Suppressor macrophage treated with lipopolysaccharide for 4 hours (primary cell): ENCODE measurements at regions not wholly inside any gene's neighbourhood (a gene's known extent, or its start where the extent isn't known, plus 50 kb on each side); places are given as distances from the start of the nearest gene placed in this dataset.
"Not testable (repeated sequence)": the region's sequence is repeated elsewhere in the genome, so short reads cannot be mapped to it uniquely, and the experiment has no call there.

Experiments used
- DNase-seq: peaks from one replicate; pipeline ENCODE4 v3.0.0-alpha.2; 2020

DNA sequence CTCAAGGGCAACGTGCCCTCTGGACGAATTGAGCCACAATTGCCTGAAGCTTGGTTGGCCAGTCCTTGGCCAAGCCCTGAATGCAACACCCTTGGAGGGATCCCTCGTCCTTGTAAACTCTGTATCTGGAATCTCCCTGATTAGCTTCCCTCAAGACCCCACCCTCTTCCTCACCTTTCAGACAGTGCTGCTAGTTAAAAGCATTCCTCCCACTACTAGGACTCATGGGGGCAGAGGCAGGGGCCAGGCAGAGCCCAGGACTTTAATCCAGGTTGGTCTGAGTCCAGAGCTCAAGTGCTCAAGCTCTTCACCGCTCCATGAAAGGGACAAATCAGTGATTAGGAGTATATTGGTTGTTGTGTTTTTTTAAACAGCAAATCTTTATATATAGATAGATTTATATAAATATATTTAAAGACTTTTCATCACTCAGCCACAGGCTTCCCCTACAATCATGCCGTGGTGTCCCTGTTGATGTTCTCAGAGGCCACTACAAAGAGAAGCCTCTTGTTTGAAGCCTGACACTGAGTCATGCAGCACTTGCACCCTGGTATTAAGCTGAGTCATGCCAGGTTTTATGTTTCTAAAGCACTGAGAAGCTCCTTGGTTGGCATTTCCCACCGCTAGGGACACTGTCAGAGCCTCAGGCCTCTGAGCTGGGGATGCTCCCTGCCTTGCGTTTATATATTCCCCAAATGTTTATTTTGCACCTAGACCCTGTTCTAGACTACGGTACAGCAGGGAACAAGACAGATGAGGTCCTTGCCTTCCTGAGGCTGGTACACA, 53.8 kb upstream of the GSC start:
- no peak for DNase-seq

DNA sequence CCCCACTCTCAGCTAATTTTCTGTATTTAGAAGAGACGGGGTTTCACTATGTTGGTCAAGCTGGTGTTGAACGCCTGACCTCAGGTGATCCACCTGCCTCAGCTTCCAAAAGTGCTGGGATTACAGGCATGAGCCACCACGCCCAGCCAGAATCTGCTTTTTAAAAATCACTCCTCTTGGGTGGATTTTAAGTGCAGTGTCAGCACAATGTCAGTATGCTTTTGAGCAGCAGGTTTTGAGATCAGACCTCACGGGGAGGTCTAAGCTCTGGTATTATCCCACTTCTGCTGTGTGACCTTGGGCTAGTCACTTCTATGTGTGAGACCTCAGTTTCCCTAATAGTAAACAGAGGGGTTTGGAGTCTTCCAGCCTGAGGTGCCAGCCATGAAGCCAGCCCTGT, 51.8 kb upstream of the GSC start:
- DNase-seq, result no peak

DNA sequence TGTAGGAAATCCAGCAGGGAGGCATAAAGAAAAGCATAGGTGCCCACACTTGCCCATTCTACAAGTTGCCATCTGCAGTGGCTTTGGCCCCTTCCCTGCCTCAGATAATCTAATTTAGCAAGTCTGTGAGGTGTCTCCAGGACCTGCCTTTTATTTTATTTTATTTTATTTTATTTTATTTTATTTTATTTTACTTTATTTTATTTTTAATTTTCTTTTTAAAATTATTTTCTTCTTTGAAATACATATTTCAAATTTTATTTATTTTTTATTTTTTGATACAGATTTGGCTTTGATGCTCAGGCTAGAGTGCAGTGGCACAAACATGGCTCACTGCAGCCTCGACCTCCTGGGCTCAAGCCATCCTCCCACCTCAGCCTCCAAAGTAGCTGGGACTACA, 51.0 kb upstream of the GSC start:
- not testable (repeated sequence) for DNase-seq
